Brain microvascular endothelial cell (primary cell): ENCODE measurements at regions not wholly inside any gene's neighbourhood (a gene's known extent, or its start where the extent isn't known, plus 50 kb on each side); places are given as distances from the start of the nearest gene placed in this dataset.

Experiments
- DNase-seq: peaks from one replicate; pipeline ENCODE4 v3.0.0-alpha.2; 2020
- H3K27ac ChIP-seq: fragments of 250-450 bp; sonication (Bioruptor Pico); 2 replicates; pipeline ENCODE4 v1.5.1; 2020; ENCODE audit warnings: mild to moderate bottlenecking, moderate library complexity
- H3K27me3 ChIP-seq: fragments of 250-450 bp; sonication (Bioruptor Pico); replicated peaks from 2 replicates; pipeline ENCODE4 v1.5.1; 2020; ENCODE audit warnings: mild to moderate bottlenecking
- H3K36me3 ChIP-seq: fragments of 250-450 bp; sonication (Bioruptor Pico); replicated peaks from 2 replicates; pipeline ENCODE4 v1.5.1; 2020; ENCODE audit warnings: mild to moderate bottlenecking
- H3K4me3 ChIP-seq: 2 replicates; pipeline ENCODE4 v1.5.1; 2011; ENCODE audit warnings: low read depth, mild to moderate bottlenecking, control low read depth, low read length, moderate library complexity
- in situ Hi-C: cut with HindIII; loops from 2 replicates; pipeline ENCODE4 v1.10.0; 2017; ENCODE audit warnings: low sequenced_read_pairs, low pct_ligation_motif_present
- TF ChIP-seq, protein P1 (sequence below): IDR thresholded peaks from 2 replicates; pipeline ENCODE4 v1.5.1; 2011; ENCODE audit warnings: low read depth, mild to moderate bottlenecking, moderate library complexity, low read length, control low read depth, inconsistent platforms; ENCODE audit errors: missing control alignments

DNA sequence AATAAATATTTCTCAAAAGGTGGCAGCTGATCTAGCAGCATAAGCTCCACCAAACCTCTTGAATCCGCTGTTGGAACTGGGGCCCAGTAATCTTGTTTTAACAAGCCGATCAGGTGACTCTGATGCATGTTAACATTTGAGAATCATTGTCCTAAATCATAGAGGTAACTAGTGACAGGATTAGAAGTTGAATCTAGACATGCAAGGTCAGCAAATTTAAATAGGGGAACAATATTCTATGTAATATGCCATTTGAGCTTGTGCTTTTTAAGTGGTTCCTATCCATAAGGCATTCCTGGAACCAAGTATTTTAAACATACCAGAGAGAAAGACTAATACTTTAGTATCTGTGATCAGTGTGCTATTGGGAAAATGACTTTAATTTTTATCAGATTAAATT, 412.8 kb downstream of the PYDC2 start:
- in situ Hi-C loops = no loop called here
- Histone ChIP-seq H3K36me3 (no peaks in the 10 kb centered on the region), H3K4me3 (no peak overlapping the region), H3K27me3 (no peaks in the 10 kb centered on the region), H3K27ac (no peak overlapping the region)
- DNase-seq = no peak
- TF ChIP-seq, protein P1, sequence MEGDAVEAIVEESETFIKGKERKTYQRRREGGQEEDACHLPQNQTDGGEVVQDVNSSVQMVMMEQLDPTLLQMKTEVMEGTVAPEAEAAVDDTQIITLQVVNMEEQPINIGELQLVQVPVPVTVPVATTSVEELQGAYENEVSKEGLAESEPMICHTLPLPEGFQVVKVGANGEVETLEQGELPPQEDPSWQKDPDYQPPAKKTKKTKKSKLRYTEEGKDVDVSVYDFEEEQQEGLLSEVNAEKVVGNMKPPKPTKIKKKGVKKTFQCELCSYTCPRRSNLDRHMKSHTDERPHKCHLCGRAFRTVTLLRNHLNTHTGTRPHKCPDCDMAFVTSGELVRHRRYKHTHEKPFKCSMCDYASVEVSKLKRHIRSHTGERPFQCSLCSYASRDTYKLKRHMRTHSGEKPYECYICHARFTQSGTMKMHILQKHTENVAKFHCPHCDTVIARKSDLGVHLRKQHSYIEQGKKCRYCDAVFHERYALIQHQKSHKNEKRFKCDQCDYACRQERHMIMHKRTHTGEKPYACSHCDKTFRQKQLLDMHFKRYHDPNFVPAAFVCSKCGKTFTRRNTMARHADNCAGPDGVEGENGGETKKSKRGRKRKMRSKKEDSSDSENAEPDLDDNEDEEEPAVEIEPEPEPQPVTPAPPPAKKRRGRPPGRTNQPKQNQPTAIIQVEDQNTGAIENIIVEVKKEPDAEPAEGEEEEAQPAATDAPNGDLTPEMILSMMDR = no peak

DNA sequence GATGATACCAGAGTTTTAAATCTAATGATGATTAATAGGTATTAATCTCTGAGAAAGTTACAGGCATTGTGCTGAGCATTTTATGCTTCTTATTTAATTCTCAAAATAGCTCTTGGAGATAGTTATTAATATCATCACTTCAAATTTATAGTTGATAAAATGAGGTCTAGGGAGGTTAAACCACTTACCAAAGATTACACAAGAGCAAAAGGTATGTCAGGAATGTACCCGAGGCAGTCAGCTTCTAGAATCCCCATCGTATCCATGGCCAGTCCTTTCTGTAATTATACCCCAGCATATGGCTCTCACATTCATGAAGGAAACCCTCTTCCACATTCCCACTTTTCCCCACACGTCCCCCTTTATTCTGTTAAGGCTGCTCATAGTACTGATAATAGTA, 421.3 kb downstream of the PYDC2 start:
- no peak overlapping the region for H3K4me3 ChIP-seq
- no peaks in the 10 kb centered on the region for H3K36me3 ChIP-seq
- in situ Hi-C loops = no loop called here
- DNase-seq = no peak
- no peaks in the 10 kb centered on the region for H3K27me3 ChIP-seq
- TF ChIP-seq, protein P1 = no peak
- H3K27ac ChIP-seq = no peak overlapping the region

DNA sequence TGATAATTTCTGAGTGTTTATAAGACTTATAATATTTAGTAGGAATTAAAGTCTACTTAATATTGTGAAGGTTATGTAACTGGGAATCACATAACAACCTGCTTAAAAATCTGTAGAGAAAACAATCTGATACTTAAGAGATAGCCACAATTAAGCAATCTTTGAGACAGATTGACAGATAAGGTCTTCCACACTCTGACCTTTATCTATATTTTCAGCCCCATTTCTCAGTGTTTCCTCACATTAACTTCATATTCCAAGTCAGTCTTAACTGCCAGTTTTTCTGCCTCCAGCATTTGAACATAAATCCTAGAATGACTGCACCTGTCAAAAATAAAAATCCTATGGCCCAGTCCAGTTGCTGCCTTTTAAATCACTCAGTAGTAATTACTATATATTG, 423.2 kb downstream of the PYDC2 start:
- DNase-seq = no peak
- Histone ChIP-seq H3K27ac (no peak overlapping the region), H3K27me3 (no peaks in the 10 kb centered on the region), H3K4me3 (no peak overlapping the region), H3K36me3 (no peaks in the 10 kb centered on the region)
- in situ Hi-C loops = no loop called here
- TF ChIP-seq, protein P1 = no peak

DNA sequence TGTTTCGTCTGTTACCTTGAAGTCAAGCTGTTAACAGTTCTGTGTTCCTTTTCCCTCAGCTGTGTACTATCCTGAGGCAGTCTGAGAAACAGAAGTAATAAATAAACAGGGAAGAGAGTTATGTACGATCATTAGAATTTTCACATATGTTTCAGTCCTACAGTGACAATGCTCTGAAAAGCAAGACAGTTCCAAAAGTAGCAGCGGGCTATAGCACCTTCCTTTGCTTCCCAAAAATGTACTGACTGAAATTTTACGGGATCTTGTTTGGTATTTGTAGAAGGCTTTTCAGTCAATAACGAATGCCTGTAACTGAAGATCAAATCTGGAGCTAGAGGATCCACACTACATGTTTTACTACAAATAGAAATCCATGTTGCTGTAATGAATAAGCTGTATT, 428.1 kb downstream of the PYDC2 start:
- Histone ChIP-seq H3K27ac (no peak overlapping the region), H3K27me3 (no peaks in the 10 kb centered on the region), H3K36me3 (no peaks in the 10 kb centered on the region), H3K4me3 (no peak overlapping the region)
- TF ChIP-seq, protein P1 = no peak
- no peak for DNase-seq
- in situ Hi-C loops = no loop called here

DNA sequence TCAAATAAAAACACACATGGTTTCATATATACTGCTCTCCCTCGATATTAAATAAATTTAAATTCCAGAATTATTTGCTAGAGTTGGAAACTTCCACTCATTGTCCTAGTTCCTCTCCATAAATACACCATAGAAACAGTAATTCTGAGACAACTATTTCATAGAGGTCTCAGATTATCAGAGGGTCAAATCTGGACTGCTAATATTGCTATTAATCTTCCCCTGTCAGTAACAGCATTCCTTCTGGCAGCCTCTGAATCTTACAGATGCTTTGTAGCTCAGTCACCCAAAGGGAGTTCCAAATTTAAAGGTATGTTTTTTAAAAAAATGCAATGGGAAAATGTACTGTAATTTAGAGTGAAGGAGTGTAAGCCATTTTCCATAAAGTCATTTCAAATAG, 428.8 kb downstream of the PYDC2 start:
- no peaks in the 10 kb centered on the region for H3K27me3 ChIP-seq
- H3K4me3 ChIP-seq = no peak overlapping the region
- no peak for DNase-seq
- TF ChIP-seq, protein P1 = no peak
- H3K27ac ChIP-seq = no peak overlapping the region
- no peaks in the 10 kb centered on the region for H3K36me3 ChIP-seq
- in situ Hi-C loops = no loop called here

DNA sequence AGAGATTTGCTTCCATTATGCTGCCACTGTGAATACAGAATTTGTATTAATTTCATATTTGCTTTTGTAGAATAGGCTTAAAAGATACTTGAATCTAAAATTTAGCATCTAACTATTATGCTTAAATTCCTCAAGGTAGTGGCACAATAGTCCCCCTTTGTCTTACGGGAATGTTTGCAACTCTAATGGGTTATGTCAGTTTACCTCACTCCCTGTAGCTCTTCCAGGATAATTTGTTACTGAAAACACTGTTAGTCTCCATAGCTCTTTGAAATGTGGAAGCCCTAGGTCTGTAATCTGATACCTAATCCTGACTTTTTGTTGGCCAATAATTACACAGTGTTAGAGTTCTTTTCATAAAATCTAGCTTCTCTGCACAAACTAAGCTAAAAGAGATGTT, 433.4 kb downstream of the PYDC2 start:
- TF ChIP-seq, protein P1 = no peak
- in situ Hi-C loops = no loop called here
- Histone ChIP-seq H3K4me3 (no peak overlapping the region), H3K27ac (no peak overlapping the region), H3K36me3 (no peaks in the 10 kb centered on the region), H3K27me3 (no peaks in the 10 kb centered on the region)
- DNase-seq = no peak
